K562 (cell line): ENCODE measurements at regions not wholly inside any gene's neighbourhood (a gene's known extent, or its start where the extent isn't known, plus 50 kb on each side); places are given as distances from the start of the nearest gene placed in this dataset.
"Not testable (repeated sequence)": the region's sequence is repeated elsewhere in the genome, so short reads cannot be mapped to it uniquely, and the experiment has no call there.

Experiments used
- CREB3 ChIP-seq: fragments of 450-650 bp; conservative IDR thresholded peaks from 2 replicates; pipeline ENCODE4 v1.6.1; 2016; ENCODE audit warnings: missing genetic modification characterization, low read depth, mild to moderate bottlenecking, missing compliant biosample characterization, moderate library complexity
- E2F4 ChIP-seq: sonication (generic); formaldehyde crosslinking; IDR thresholded peaks from 2 replicates; pipeline ENCODE4 v1.8.0; 2022; ENCODE audit warnings: mild to moderate bottlenecking, low read depth, missing genetic modification reagents
- MAX ChIP-seq: sonication (generic); formaldehyde crosslinking; IDR thresholded peaks from 2 replicates; pipeline ENCODE4 v1.9.0; 2022; ENCODE audit warnings: mild to moderate bottlenecking, missing genetic modification reagents
- SAFB ChIP-seq: fragments of 200-400 bp; formaldehyde crosslinking; IDR thresholded peaks from 2 replicates; pipeline ENCODE4 v1.6.1; 2017; ENCODE audit warnings: low read depth, low read length, borderline replicate concordance

- TF ChIP-seq CREB3; MAX; SAFB; E2F4 (CRISPR knock-in tag): not testable (repeated sequence)
These were observed 323.6 kb upstream of the ZFP42 start for GRCh38 chr4:187671958-187672357.
